Natural killer cell (primary cell): ENCODE measurements at regions not wholly inside any gene's neighbourhood (a gene's known extent, or its start where the extent isn't known, plus 50 kb on each side); places are given as distances from the start of the nearest gene placed in this dataset.

ENCODE experiments used
- ATAC-seq, 3 donors: fragments of 150-1000 bp in 2 of 3; fragments of 200-7000 bp in 1 of 3; cut with Tn5 transposase; 1 replicate in 1 of 3; 2 replicates in 2 of 3; pipeline ENCODE4 v1.10.0; 2021; ENCODE audit warnings: mild to moderate bottlenecking in 2 of 3, moderate library complexity in 2 of 3
- DNase-seq, 2 donors: peaks; one replicate each; pipeline versions ENCODE4 v3.0.0 to v3.0.0-alpha.2; 2013 to 2021; ENCODE audit warnings: mixed read lengths in 1 of 2
- H3K27ac ChIP-seq: one replicate; pipeline ENCODE4 v1.5.1; 2013; ENCODE audit warnings: mild to moderate bottlenecking, low read length
- H3K27me3 ChIP-seq: one replicate; pipeline ENCODE4 v1.6.1; 2013; ENCODE audit warnings: low read length; ENCODE audit not compliant: control insufficient read depth, insufficient read depth
- H3K36me3 ChIP-seq: one replicate; pipeline ENCODE4 v1.6.1; 2013; ENCODE audit warnings: low read length; ENCODE audit not compliant: control insufficient read depth, insufficient read depth
- H3K4me1 ChIP-seq: one replicate; pipeline ENCODE4 v1.6.1; 2013; ENCODE audit warnings: low read length; ENCODE audit not compliant: control insufficient read depth, insufficient read depth
- H3K4me3 ChIP-seq: one replicate; pipeline ENCODE4 v1.5.1; 2013; ENCODE audit warnings: low read length
- H3K9me3 ChIP-seq: one replicate; pipeline ENCODE4 v1.6.1; 2013; ENCODE audit warnings: low read length; ENCODE audit not compliant: control insufficient read depth, insufficient read depth
- H3K27ac Mint-ChIP-seq, 2 donors: one replicate each; pipeline ENCODE4 v1.8.0; 2022; ENCODE audit warnings: mild to moderate bottlenecking in 2 of 2, mixed read lengths in 2 of 2, moderate library complexity in 1 of 2
- H3K27me3 Mint-ChIP-seq, 2 donors: one replicate each; pipeline ENCODE4 v1.8.0; 2022; ENCODE audit warnings: low read depth in 2 of 2, mixed read lengths in 2 of 2
- H3K36me3 Mint-ChIP-seq: one replicate; pipeline ENCODE4 v1.8.0; 2022; ENCODE audit warnings: mixed read lengths
- H3K4me1 Mint-ChIP-seq, 2 donors: one replicate each; pipeline ENCODE4 v1.8.0; 2022; ENCODE audit warnings: mixed read lengths in 2 of 2
- H3K4me3 Mint-ChIP-seq: one replicate; pipeline ENCODE4 v1.8.0; 2022; ENCODE audit warnings: mild to moderate bottlenecking, moderate library complexity, mixed read lengths
- H3K9me3 Mint-ChIP-seq, 2 donors: one replicate each; pipeline ENCODE4 v1.8.0; 2022; ENCODE audit warnings: mixed read lengths in 2 of 2
- CTCF ChIP-seq: fragments of 200-600 bp; IDR thresholded peaks from one replicate; pipeline ENCODE4 v1.8.0; 2022; ENCODE audit warnings: antibody characterized with exemption
- WGBS: methylation state at CpG from one replicate; pipeline ENCODE4 v1.1.7; 2013; ENCODE audit warnings: missing lambda C conversion rate; ENCODE audit not compliant: insufficient coverage; 5-methylcytosine and 5-hydroxymethylcytosine counted together
- intact Hi-C: fragments of 100-400 bp; cut with micrococcal nuclease; formaldehyde crosslinking; loops from one replicate; pipeline ENCODE4 v1.14.2; 2022

- Mint-ChIP-seq H3K4me3 (no peak overlapping the region), H3K27ac (no peak overlapping the region), H3K36me3 (no peaks in the 10 kb centered on the region), H3K9me3 (no peaks in the 10 kb centered on the region), H3K4me1 (peaks cover 7% of the 10 kb centered on the region in 2 donors), H3K27me3 (no peaks in the 10 kb centered on the region)
- Histone ChIP-seq H3K27me3 (no peaks in the 10 kb centered on the region), H3K9me3 (peaks cover 8% of the 10 kb centered on the region), H3K36me3 (no peaks in the 10 kb centered on the region), H3K4me1 (peaks cover 17% of the 10 kb centered on the region), H3K4me3 (no peak overlapping the region), H3K27ac (no peak overlapping the region)
- no peak for TF ChIP-seq CTCF
- 95% methylated on average over 4 of the region's 4 CpGs for WGBS
- no peak for ATAC-seq
- intact Hi-C loops = no loop called here
- DNase-seq = no peak
Measured at GRCh38 chr1:10928654-10929053, 83.8 kb upstream of the TARDBP start.

GRCh38 chr1:10932088-10932487 lies 80.4 kb upstream of the TARDBP start:
- Mint-ChIP-seq H3K27me3 (no peaks in the 10 kb centered on the region), H3K36me3 (no peaks in the 10 kb centered on the region), H3K27ac (peak overlapping the region in 1 of 2 donors; percentile 2), H3K9me3 (no peaks in the 10 kb centered on the region), H3K4me3 (peak overlapping the region; percentile 0), H3K4me1 (peaks cover 7% of the 10 kb centered on the region in 2 donors)
- TF ChIP-seq CTCF = no peak
- Histone ChIP-seq H3K27ac (no peak overlapping the region), H3K9me3 (peaks cover 8% of the 10 kb centered on the region), H3K4me3 (no peak overlapping the region), H3K27me3 (no peaks in the 10 kb centered on the region), H3K36me3 (no peaks in the 10 kb centered on the region), H3K4me1 (peaks cover 17% of the 10 kb centered on the region)
- WGBS = 9% methylated on average over 5 of the region's 6 CpGs
- ATAC-seq (peak in 1 of 3 donors; percentile 71), DNase-seq (peak in 1 of 2 donors; percentile 55)
- intact Hi-C loops = no loop called here

- no peak for TF ChIP-seq CTCF
- intact Hi-C loops = no loop called here
- no peak overlapping the region for H3K27ac ChIP-seq
- 85% methylated on average over 12 of the region's 12 CpGs for WGBS
- Mint-ChIP-seq H3K9me3 (no peaks in the 10 kb centered on the region), H3K27me3 (peaks cover 0 to 2% of the 10 kb centered on the region in 2 donors), H3K36me3 (no peaks in the 10 kb centered on the region), H3K4me3 (no peak overlapping the region), H3K27ac (no peak overlapping the region), H3K4me1 (peaks cover 7% of the 10 kb centered on the region in 2 donors)
- H3K4me3 ChIP-seq = no peak overlapping the region
- no peaks in the 10 kb centered on the region for H3K27me3 ChIP-seq
- no peaks in the 10 kb centered on the region for H3K9me3 ChIP-seq
- no peaks in the 10 kb centered on the region for H3K36me3 ChIP-seq
- DNase-seq (no peak), ATAC-seq (no peak)
- peaks cover 17% of the 10 kb centered on the region for H3K4me1 ChIP-seq
Measured at GRCh38 chr1:10934150-10934818, 78.2 kb upstream of the TARDBP start.

GRCh38 chr1:10935246-10935645 lies 77.2 kb upstream of the TARDBP start:
- H3K9me3 Mint-ChIP-seq = no peaks in the 10 kb centered on the region
- Histone ChIP-seq H3K36me3 (no peaks in the 10 kb centered on the region), H3K4me3 (no peak overlapping the region), H3K27ac (no peak overlapping the region), H3K9me3 (no peaks in the 10 kb centered on the region), H3K27me3 (no peaks in the 10 kb centered on the region), H3K4me1 (peaks cover 22% of the 10 kb centered on the region)
- peaks cover 13 to 15% of the 10 kb centered on the region in 2 donors for H3K4me1 Mint-ChIP-seq
- no peak overlapping the region for H3K4me3 Mint-ChIP-seq
- no peak for TF ChIP-seq CTCF
- peaks cover 0 to 2% of the 10 kb centered on the region in 2 donors for H3K27me3 Mint-ChIP-seq
- intact Hi-C loops = no loop called here
- H3K27ac Mint-ChIP-seq = no peak overlapping the region
- no peak for ATAC-seq
- H3K36me3 Mint-ChIP-seq = no peaks in the 10 kb centered on the region
- DNase-seq = no peak
- 83% methylated on average over 8 of the region's 8 CpGs for WGBS
